ENCODE measurements at regions not wholly inside any gene's neighbourhood (a gene's known extent, or its start where the extent isn't known, plus 50 kb on each side); places are given as distances from the start of the nearest gene placed in this dataset.
A peak's percentile ranks its signal among the peaks of the same experiment; 100 is the strongest.
"Not testable (repeated sequence)": the region's sequence is repeated elsewhere in the genome, so short reads cannot be mapped to it uniquely, and the experiment has no call there.

DNA sequence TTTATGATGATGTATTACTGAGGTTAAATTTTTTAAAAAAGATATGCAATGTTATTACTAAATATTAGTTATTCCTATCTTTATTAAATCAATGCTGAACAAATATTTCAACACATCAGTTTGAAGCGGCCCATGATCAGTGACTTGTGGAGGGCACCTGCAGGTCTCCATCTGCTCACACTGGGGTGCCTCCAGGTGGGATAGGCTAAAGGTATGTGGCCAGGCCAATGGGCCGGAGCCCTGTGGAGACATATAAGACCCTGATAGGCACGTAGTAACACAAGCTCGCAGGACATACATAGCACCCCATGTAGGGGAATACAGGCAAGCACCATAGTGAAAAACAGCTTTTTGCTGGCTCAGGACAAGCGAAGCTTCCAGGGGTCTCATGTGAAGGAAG is 469.8 kb downstream of the ZNF536 start:
- no peak for DNase-seq

DNA sequence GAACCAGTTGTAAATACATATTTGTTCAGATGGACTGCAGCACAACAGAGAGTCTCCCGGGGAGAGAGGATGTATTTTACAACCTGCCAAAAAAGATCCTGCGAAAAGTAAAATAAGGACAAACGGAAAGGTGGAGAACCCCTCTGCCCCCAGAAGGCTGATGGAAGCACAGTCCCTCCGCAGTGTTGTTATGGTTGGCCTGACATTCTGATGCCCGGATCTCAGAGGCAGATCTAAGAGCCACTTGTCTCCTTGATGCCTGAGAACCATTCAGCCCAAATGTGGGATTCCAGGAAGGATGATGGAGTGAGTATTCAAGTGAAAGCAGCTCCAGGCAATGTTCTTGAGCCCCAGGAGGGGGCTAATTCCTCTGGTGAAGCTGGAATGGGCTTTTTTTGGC is 458.7 kb downstream of the ZNF536 start:
- DNase-seq: no peak

DNA sequence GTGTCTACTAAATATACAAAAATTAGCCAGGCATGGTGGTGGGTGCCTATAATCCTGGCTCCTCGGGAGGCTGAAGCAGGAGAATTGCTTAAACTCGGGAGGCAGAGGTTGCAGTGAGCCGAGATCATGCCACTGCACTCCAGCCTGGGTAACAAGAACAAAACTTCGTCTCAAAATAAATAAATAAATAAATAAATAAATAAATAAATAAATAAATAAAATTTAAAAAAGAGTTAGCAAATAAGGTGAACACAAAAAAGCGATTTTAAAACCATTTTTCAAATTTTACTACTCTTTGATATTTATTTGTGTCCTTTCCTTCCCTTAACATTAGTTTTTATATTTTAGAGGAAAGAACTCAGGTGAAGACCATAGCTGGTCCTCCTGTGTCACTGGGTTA is 453.3 kb downstream of the ZNF536 start:
- DNase-seq: not testable (repeated sequence)

DNA sequence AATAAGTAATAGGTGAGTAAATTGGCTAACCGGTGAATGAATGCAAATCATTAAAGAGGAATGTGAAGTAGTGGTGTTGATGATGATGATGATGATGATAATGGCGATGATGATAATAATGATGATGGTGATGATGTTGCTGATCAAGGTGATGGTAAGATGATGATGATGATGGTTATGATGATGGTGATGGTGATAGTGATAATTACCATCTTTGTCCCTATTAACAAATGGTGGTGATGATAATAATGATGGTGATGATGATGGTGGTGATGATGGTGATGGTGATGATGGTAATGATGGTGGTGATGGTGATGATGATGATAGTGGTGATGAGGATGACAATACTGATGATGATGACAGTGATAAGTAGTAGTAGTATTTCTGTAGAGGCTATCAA is 452.6 kb downstream of the ZNF536 start:
- DNase-seq: no peak

DNA sequence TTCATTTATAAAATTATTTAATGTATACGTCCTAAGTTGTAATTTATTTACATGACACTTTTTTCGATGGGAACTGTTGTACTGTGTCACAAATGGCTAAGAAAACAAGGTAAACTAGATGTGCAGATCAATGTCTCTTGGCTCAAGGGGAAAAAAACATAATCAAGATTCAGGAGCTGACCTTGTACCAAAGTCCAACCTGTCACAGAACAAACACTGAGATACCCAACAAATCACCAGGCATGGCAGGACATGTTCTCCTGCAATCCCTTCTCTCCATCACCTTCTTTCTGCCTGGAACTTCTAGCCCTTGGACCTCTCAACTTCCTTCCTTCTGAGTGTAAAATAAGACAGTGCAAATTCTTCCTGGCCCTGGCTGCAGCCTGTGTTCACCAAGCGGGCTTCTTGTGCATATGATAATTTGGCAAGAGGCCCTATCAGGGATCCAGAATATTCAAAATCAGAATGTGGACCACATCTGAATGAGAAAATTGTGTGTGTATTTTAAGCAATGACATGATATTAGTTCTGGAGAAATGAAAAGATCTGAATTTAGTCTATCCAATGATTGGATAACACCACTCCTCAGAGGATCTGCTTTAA is 445.9 kb downstream of the ZNF536 start:
- DNase-seq: no peak

DNA sequence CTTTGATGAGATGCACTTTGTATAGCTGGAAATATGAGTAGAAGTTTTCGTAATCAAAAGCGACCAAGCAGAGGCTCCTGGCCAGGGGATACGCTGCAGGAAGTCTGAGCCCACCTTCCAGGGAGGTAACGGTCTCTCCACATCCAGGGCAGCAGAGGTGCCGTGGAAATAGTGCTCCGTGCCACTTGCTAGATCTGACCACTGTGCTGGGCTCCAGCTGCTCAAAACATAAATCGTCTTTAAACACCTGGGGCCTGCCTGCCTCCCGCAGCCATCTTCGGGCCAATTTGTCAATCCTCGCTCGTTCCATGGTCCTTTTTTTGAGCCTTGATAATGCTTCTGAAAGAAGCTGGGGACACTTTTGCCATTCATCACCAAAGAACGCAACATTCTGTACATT is 445.0 kb downstream of the ZNF536 start:
- DNase-seq: no peak

DNA sequence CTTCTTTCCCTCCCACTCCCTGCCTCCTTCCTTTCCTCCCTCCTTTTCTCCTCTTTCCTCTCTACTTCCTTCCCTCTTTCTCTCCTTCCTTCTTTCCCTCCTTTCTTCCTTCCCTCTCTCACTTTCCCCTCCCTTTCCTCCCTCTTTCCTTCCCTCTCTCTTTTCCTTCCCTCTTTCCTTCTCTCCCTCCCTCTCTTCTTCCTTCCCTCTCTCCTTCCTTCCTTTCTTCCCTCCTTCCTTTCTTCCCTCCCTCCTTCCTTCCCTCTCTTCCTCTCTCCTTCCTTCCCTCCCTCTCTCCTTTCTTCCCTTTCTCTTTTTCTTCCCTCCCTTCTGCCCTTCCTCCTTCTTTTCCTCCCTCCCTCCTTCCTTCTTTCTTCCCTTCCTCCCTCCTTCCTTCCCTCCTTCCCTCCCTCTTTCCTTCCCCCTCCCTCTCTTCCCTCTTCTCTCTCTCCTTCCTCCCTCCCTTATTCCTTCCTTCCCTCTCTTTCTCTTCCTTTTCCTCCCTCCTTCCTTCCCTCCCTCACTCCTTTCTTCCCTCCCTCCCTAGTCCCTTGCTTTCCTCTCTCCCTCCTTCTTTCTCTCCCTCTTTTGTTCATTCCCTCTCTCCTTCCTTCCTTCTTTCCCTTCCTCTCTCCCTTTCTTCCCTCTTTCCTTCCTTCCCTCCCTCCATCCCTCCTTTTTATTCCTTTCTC is 443.9 kb downstream of the ZNF536 start:
- no peak for DNase-seq

DNA sequence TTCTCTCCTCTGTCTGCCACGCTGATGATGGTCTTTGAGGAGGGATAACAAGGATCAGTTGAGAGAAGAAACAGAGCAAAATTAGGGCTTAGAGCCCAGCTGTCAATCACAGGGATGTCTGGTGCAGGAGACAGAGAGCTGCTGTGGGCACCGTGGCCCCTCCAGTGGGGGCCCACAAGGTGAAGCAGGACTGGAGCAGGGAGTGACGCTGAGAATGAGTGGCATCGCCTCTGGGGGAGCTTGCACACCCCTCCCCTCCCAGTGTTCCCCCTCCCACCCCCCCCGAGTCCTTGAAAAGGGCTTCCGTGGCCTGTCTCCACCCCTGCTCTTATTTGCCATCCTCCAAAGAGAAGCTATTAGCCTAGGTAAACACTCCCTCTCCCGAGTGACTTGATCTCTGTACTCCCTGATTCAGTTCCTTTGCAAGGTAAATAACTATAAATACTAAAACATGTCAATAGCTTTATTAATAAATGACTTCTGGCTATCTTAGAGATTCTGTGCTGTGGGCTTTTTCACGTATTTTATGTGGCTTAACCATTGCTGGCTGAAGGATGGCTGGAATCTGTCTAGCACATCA is 440.0 kb downstream of the ZNF536 start:
- no peak for DNase-seq

DNA sequence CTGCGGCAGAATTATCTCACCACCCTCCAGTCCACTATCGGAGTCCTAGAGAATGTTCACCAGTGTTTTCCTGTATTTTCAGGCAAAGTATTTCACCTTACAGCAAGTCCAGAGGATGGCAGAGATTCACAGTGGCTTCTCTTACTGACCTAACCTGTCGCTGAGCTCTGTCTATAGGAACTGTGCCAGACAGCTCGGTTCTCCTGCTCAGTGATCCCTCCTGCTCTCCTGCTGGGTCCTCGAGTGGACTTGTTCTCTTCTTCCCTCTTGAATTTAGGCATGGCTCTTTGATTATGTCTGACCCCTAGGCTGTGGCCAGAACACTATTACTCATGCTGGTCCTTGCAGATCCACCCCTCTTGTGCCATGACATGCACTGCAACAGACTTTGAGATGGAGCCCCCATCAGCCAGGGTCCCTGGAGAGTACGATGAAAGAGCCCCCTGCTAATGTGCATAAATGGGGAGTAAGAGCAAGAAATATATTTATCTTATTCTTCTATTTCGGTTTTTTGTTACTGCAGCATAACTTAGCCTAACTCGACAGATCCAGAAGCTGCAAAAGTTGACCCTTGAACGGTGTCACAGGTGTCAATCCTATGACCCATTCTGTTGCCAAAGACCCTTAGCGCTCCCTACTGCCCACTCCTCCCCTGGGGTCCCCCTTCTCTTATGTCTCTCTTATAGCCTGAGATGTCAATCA is 439.4 kb downstream of the ZNF536 start:
- DNase-seq: no peak

DNA sequence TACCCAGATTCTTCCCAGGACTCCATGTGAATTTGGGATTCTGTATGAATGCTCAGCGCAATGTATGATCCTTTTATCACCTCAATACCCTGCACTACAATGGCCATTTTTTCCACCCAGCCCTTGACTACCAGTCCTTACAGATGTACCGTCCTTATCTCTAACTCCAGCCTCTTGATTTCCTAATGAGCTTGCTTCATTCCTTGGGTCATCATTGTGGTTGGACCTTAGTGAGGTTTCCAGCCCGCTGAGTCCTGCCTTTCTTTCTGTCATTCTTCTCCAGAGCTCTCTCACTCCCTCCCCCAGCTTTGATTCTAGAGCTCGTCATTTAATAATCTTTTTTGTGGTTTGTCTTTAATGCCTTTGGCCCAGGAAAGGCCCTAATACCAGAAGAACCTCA is 438.5 kb downstream of the ZNF536 start:
- no peak for DNase-seq

DNA sequence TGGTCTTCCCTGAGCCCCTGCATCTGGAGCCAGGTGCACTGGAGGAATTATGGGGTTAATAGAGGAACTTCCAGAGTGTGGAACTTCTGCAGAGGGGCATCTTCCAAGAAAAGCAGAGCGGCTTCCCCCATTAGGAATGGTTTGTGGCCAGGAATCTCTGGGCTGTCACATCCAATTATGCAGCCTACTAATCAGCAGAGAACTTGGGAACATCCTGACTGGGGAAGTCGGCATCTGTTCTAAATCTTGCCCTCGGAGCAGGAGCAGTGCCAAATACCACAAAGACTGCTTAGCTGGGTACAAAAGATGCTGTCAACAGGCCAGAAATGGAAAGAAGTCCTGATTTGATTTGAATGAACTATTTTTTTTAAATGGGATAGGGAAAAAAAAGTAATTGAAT is 435.1 kb downstream of the ZNF536 start:
- no peak for DNase-seq

DNA sequence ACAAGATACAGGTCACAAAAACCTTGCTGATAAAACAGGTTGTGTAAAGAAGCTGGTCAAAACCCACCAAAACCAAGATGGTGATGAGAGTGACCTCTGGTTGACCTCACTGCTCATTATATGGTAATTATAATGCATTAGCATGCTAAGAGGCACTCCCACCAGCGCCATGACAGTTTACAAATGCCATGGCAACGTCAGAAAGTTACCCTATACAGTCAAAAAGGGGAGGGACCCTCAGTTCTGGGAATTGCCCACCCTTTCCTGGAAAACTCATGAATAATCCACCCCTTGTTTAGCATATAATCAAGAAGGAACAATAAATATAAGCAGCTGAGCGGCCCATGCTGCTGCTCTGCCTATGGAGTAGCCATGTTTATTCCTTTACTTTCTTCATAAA is 434.1 kb downstream of the ZNF536 start:
- DNase-seq: no peak

DNA sequence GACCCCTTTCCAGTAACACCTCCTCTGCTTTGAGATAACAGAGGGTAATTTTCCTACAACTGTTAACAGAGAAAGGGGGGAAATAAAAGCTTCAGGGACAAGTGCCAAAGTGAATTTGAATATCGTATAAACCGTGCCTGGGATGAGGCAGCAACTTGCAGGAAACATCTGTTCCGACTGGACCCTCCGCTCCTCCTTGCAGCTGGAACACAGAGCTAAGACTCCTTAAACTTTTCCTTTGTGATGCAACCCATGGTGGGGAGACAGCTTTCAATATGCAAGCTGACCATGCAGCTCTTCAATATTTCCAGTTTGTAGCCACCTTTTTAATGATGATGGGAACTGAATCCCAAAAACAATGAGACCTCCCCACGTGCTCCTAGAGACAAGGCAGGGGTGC is 432.6 kb downstream of the ZNF536 start:
- no peak for DNase-seq

DNA sequence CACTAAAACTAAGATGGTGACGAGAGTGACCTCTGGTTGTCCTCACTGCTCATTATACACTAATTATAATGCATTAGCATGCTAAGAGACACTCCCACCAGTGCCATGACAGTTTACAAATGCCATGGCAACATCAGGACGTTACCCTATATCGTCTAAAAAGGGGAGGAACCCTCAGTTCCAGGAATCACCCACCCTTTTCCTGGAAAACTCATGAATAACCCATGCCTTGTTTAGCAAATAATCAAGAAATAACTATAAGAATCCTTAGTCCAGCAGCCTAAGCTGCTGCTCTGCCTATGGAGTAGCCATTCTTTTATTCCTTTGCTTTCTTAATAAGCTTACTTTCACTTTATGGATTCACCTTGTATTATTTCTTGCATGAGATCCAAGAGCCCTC is 432.1 kb downstream of the ZNF536 start:
- not testable (repeated sequence) for DNase-seq

DNA sequence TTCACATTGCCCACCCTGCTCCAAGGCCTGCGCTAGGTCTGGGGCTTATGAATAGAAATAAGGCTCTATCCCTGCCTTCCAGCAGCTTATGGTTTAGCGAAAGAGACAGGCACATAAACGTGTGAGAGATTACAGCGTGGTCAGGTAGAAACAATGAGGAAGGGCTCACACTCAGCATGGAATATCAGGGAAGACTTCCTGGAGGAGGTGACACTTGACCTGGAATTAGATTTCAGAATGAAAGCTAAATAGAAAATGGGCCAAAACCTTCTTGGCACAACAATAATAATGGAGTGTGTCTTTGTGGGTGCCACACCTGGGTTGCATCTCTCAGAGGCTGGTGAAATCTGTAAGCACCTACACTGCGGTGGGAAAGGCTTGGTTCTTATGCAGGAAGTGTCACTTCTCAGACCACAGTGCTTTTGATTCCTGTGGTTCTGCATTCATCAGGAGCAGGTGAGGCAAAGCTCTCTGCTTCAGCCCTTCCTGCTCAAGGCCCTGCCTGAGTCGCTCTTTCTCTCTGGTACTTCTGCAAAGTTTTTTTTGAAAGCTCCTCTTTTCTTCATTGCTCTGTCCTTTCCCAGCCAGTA is 430.3 kb downstream of the ZNF536 start:
- DNase-seq: no peak

DNA sequence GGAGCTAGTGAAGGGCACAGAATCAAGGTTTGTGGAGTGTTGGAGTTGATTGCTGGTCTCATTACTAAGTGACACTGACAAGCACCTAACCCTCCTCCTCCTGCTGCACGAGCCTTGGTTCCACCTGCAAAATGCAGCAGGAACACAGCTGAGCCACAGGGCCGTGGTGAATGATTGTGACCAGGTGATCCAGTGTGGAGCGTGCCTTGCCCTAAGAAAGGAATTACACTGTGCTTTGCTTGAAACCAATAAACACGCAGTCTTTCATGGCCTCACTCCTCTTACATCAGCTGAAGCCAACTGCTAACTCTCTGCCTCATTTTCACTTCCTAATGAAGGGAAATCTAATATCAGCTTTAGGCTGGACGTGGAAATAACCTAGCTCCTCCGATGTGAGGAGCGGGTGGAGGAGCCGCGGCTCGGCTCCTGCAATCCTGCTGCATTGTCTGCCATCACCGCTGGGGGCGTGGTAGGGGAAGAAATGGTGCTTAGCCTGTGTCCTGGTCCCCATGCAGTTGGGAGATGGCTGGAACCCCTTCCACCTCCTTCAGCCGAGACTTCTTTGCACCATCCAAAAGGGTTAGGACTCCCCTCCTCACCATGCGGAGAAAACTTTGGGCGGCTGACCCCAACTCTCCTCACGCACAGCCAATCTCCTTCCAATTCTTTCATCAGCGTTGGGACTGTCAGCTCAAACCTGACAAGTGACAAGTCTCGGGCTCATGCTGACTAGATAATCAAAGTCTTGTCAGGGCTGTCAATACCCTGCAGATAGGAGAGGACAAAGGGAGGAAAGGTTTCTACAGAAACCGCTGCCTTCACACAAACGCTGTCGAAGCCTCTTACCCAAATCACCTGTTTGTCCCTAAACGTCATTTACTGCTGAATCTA is 427.9 kb downstream of the ZNF536 start:
- DNase-seq: peak in 31 of 51 donors; percentile 0 to 42 (median 10)

DNA sequence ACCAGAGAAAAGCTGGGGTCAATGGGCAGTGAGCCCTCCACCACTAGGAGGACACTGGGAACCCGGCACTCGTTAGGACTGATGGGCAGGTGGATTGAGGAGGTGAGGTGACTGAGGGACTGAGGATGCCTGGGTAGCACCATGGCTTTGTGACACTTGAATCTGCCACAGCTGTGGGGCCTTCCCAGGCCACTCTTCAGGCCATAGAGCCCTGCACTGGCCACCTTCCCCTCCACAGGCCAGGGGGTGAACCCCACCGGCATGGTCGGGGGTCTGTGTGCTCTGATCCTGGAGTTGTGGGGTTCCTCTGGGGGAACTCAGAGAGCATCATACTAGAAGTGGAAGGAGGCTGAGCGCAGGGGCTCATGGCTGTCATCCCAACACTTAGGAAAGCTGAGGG is 423.5 kb downstream of the ZNF536 start:
- DNase-seq: no peak

DNA sequence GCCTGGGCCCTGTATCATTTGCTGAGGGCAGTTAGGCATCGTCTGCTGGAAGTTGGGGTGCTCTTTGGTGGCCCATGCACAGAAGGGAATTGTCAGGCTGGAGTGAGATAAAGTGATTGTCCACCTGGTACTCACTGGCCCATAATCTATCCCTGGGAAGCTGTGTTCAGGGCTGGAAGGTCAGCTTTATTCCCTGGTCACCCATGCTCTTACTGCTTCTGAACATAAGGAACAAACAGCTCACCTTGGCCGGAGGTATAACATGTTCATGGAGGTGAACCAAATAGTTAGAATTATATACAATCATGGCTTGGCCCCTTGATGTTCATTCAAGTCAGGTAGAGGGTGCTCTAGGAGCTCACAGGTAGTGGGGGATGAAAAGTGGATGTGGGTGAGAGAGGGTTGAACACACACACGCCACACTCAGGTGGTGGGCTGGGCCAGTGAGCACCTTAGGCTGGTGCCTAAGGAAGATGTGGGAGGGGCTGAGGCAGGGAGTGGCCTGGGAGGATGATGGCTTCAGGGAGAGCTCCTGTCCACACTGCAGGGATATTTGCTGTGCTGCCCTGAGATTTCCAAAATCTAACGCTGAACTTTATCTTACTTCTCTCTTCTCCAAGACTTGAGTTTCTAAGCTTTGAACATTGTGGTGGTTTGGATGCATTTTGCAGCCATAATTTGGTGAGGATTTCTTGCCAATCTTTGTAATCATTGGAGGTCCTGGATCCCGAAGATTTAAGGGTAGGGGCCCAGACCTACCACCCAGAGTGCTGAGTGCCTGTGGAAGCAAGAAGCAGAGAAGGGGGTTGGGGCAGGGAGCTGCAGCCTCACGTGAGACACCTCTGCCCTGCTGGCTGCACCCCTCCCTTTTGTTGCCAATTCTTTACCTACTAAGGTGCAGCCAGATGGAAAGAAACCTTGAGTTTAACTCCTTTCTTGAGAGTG is 420.6 kb downstream of the ZNF536 start:
- DNase-seq: no peak

DNA sequence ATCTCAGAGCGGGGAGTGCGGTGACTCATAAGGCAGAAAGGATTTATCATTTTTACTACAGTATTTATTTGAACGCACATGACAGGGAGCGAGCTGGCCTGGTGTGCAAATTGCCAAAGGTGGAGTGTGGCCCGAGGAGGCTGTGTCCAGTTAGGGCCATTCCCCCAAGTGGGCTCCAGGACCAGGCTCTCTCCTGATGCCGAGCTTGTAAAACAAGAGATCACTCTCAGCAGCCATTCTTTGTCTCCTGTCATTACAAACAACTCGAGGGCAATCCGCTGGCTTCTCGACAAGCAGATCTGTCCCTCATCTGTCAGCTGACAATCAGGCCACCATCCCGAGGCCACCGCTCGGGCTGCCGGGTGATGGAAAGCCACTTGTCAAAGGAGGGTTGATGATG is 418.9 kb downstream of the ZNF536 start:
- DNase-seq: no peak

DNA sequence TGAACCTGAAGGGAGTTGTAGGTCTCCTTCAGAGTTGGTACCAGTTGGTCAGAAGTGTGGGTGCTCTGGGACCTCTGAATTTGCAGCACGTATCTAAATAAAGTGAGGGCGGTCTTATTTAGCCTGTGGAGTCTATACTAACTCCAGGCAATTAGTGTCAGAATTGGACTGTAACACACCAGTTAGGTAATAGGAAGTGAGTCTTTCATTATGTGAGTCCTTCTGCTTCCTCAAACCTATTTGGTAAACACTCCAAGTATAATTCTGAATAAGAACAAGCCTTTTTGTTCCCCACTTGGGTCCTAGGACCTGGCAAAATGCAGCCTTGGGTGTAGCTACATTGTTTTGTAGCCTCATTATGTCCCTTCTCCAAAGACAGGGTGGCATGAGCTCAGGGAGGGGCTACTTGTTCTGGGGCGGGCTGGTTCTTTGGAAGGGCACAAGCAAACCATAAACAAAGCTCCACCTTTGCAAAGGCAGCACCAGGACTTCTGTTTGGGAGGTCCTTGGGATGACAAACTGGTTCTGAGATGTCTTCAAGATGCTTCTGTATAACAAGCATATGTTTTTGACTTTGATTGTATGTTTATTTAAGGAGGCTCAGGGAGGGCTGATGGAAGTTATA is 418.0 kb downstream of the ZNF536 start:
- no peak for DNase-seq
